DOHH2 (cell line): ENCODE measurements at regions not wholly inside any gene's neighbourhood (a gene's known extent, or its start where the extent isn't known, plus 50 kb on each side); places are given as distances from the start of the nearest gene placed in this dataset.

Source experiments
- H3F3A ChIP-seq: fragments of 200-600 bp; sonication (generic), shearing (Covaris generic); 2 replicates; pipeline ENCODE4 v1.6.0; 2016; ENCODE audit warnings: antibody characterized with exemption, mild to moderate bottlenecking; ENCODE audit not compliant: control insufficient read depth, insufficient read depth
- H3K27ac ChIP-seq: fragments of 200-600 bp; sonication (generic); 2 replicates; pipeline ENCODE4 v1.5.1; 2014; ENCODE audit warnings: low read depth, mild to moderate bottlenecking, low read length, moderate library complexity
- H3K27me3 ChIP-seq: fragments of 200-600 bp; sonication (generic); 2 replicates; pipeline ENCODE4 v1.6.1; 2014; ENCODE audit warnings: mild to moderate bottlenecking, low read length, mixed read lengths; ENCODE audit not compliant: control insufficient read depth
- H3K36me3 ChIP-seq: fragments of 200-600 bp; sonication (generic); 2 replicates; pipeline ENCODE4 v1.6.1; 2014; ENCODE audit warnings: mild to moderate bottlenecking, low read length, moderate library complexity, mixed read lengths; ENCODE audit not compliant: control insufficient read depth
- H3K4me1 ChIP-seq: fragments of 200-600 bp; sonication (generic); 2 replicates; pipeline ENCODE4 v1.6.1; 2014; ENCODE audit warnings: mild to moderate bottlenecking, low read length, mixed read lengths; ENCODE audit not compliant: control insufficient read depth
- H3K4me2 ChIP-seq: fragments of 200-600 bp; sonication (generic); 2 replicates; pipeline ENCODE4 v1.6.0; 2014; ENCODE audit warnings: mild to moderate bottlenecking, low read length, moderate library complexity
- H3K4me3 ChIP-seq: fragments of 200-600 bp; sonication (generic); 2 replicates; pipeline ENCODE4 v1.5.1; 2014; ENCODE audit warnings: mild to moderate bottlenecking, low read length, mixed read lengths
- H3K79me2 ChIP-seq: fragments of 200-600 bp; sonication (generic); 2 replicates; pipeline ENCODE4 v1.6.1; 2014; ENCODE audit warnings: mild to moderate bottlenecking, low read length, mixed read lengths; ENCODE audit not compliant: control insufficient read depth
- H3K9me2 ChIP-seq: fragments of 200-600 bp; sonication (generic); replicated peaks from 2 replicates; pipeline ENCODE4 v1.6.1; 2014; ENCODE audit warnings: mild to moderate bottlenecking, low read length, mixed read lengths; ENCODE audit not compliant: control insufficient read depth
- H3K9me3 ChIP-seq: fragments of 200-600 bp; sonication (generic); 2 replicates; pipeline ENCODE4 v1.6.1; 2014; ENCODE audit warnings: antibody characterized with exemption, low read length, mixed read lengths; ENCODE audit not compliant: control insufficient read depth, insufficient read depth
- H4K20me1 ChIP-seq: fragments of 200-600 bp; sonication (generic); 2 replicates; pipeline ENCODE4 v1.6.0; 2014; ENCODE audit warnings: low read depth, mild to moderate bottlenecking, antibody characterized with exemption, low read length, moderate library complexity; ENCODE audit not compliant: control insufficient read depth, insufficient read depth
- CTCF ChIP-seq: fragments of 200-600 bp; sonication (generic); IDR thresholded peaks from one replicate; pipeline ENCODE4 v1.5.1; 2014; ENCODE audit warnings: antibody characterized with exemption, mild to moderate bottlenecking, low read depth, low read length; ENCODE audit not compliant: poor library complexity, severe bottlenecking
- EZH2phosphoT487 ChIP-seq: fragments of 200-600 bp; sonication (generic); IDR thresholded peaks from 2 replicates; pipeline ENCODE4 v1.6.1; 2017; ENCODE audit warnings: borderline replicate concordance, mild to moderate bottlenecking, antibody characterized with exemption, low read length, moderate library complexity, mixed read lengths

- Histone ChIP-seq H3F3A (no peaks in the 10 kb centered on the region), H3K4me1 (no peaks in the 10 kb centered on the region), H4K20me1 (no peaks in the 10 kb centered on the region), H3K9me2 (no peaks in the 10 kb centered on the region), H3K4me3 (no peak overlapping the region), H3K36me3 (no peaks in the 10 kb centered on the region), H3K79me2 (no peaks in the 10 kb centered on the region), H3K4me2 (no peak overlapping the region), H3K27me3 (no peaks in the 10 kb centered on the region), H3K9me3 (no peaks in the 10 kb centered on the region), H3K27ac (no peak overlapping the region)
- no peak for TF ChIP-seq CTCF
- TF ChIP-seq EZH2phosphoT487: no peak
Observed at GRCh38 chr3:89577637-89578530, 470.5 kb downstream of the EPHA3 start.

- Histone ChIP-seq H4K20me1 (no peaks in the 10 kb centered on the region), H3K4me2 (no peak overlapping the region), H3K9me3 (no peaks in the 10 kb centered on the region), H3K27me3 (no peaks in the 10 kb centered on the region), H3K27ac (no peak overlapping the region), H3K36me3 (no peaks in the 10 kb centered on the region), H3F3A (no peaks in the 10 kb centered on the region), H3K4me3 (no peak overlapping the region), H3K79me2 (no peaks in the 10 kb centered on the region), H3K4me1 (no peaks in the 10 kb centered on the region), H3K9me2 (no peaks in the 10 kb centered on the region)
- no peak for TF ChIP-seq EZH2phosphoT487
- no peak for TF ChIP-seq CTCF
Observed at GRCh38 chr3:89580859-89581258, 473.4 kb downstream of the EPHA3 start.

- H3K9me2 ChIP-seq: no peaks in the 10 kb centered on the region
- H4K20me1 ChIP-seq: no peaks in the 10 kb centered on the region
- no peaks in the 10 kb centered on the region for H3K36me3 ChIP-seq
- TF ChIP-seq EZH2phosphoT487 (no peak), CTCF (no peak)
- H3K27ac ChIP-seq: no peak overlapping the region
- no peaks in the 10 kb centered on the region for H3K27me3 ChIP-seq
- no peaks in the 10 kb centered on the region for H3F3A ChIP-seq
- no peak overlapping the region for H3K4me2 ChIP-seq
- H3K4me1 ChIP-seq: no peaks in the 10 kb centered on the region
- no peaks in the 10 kb centered on the region for H3K9me3 ChIP-seq
- H3K79me2 ChIP-seq: no peaks in the 10 kb centered on the region
- H3K4me3 ChIP-seq: no peak overlapping the region
Observed at GRCh38 chr3:89584398-89584797, 477.0 kb downstream of the EPHA3 start.
